Stimulated activated naive B cell treated with anti-CD40 and anti-IgM and Interleukin-4, amounts not matched to agents 10 μg/mL and 1 μg/mL and 100 μg/mL, for 72 hours (primary cell): ENCODE measurements at regions not wholly inside any gene's neighbourhood (a gene's known extent, or its start where the extent isn't known, plus 50 kb on each side); places are given as distances from the start of the nearest gene placed in this dataset.

Experiments used
- ATAC-seq, 2 donors: fragments of 150-1000 bp; cut with Tn5 transposase; replicated peaks; 2 replicates each; pipeline ENCODE4 v1.10.0; 2021; ENCODE audit warnings: moderate library complexity in 1 of 2
- DNase-seq: peaks from one replicate; pipeline ENCODE4 v3.0.0; 2021
- H3K27ac Mint-ChIP-seq: one replicate; pipeline ENCODE4 v1.8.0; 2022; ENCODE audit warnings: mild to moderate bottlenecking, mixed read lengths
- H3K27me3 Mint-ChIP-seq, 2 donors: one replicate each; pipeline ENCODE4 v1.8.0; 2022; ENCODE audit warnings: mixed read lengths in 2 of 2
- H3K36me3 Mint-ChIP-seq, 2 donors: one replicate each; pipeline ENCODE4 v1.8.0; 2022; ENCODE audit warnings: mixed read lengths in 2 of 2, mild to moderate bottlenecking in 1 of 2
- H3K4me1 Mint-ChIP-seq, 2 donors: one replicate each; pipeline ENCODE4 v1.8.0; 2022; ENCODE audit warnings: mixed read lengths in 2 of 2, mild to moderate bottlenecking in 1 of 2
- H3K4me3 Mint-ChIP-seq, 2 donors: one replicate each; pipeline ENCODE4 v1.8.0; 2022; ENCODE audit warnings: mild to moderate bottlenecking in 2 of 2, mixed read lengths in 2 of 2, moderate library complexity in 1 of 2
- H3K9me3 Mint-ChIP-seq, 2 donors: one replicate each; pipeline ENCODE4 v1.8.0; 2022; ENCODE audit warnings: mixed read lengths in 2 of 2, mild to moderate bottlenecking in 1 of 2

DNA sequence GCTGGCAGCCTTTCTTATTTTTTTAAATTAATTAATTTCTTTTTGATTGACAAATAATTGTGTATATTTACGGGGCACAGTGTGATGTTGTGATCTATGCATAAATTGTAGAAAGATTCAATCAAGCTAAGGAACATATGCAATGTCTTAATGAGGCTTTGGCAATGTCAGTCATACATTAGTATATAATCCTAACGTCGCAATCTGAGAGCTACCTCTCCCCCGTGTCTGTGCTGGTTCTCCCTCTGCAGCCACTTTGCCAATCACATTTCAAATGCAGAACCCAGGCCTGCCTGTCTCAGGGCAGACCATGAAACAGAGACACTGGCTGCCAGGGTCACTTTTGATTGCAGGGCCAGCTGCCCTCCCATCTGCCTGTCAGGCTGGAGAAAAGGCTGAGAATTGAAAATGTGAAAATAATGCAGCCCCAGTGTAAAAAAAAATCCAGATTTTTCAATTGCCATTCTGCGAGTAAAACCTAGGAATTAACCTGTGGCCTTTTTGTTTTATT is 56.3 kb downstream of the SLC24A2 start:
- Mint-ChIP-seq H3K4me1 (no peaks in the 10 kb centered on the region), H3K9me3 (peaks cover 2 to 4% of the 10 kb centered on the region in 2 donors), H3K36me3 (peaks cover 0 to 2% of the 10 kb centered on the region in 2 donors), H3K27ac (no peak overlapping the region), H3K4me3 (no peak overlapping the region), H3K27me3 (no peaks in the 10 kb centered on the region)
- DNase-seq: no peak
- ATAC-seq: no peak

DNA sequence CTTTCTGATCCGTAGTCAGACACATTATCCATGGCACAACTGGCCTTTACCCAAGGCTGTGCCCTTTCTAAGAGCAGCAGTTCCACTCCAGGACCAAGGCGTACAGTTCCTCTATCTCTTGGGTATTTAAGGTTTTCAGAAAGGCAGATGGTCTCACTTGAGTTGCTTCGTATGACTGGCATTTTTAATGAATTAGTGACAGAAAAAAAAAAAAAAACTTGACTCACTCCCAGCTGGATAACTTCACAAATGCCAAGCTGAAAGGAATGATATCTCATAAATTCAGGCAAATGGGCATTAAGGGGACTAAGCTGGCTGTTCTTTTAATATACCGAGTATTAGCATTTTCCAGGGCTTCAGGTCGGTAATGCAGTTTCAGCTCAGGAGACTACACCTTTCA is 60.7 kb downstream of the SLC24A2 start:
- ATAC-seq: no peak
- H3K9me3 Mint-ChIP-seq: no peaks in the 10 kb centered on the region
- DNase-seq: no peak
- H3K36me3 Mint-ChIP-seq: no peaks in the 10 kb centered on the region
- no peak overlapping the region for H3K4me3 Mint-ChIP-seq
- no peak overlapping the region for H3K27ac Mint-ChIP-seq
- no peaks in the 10 kb centered on the region for H3K4me1 Mint-ChIP-seq
- H3K27me3 Mint-ChIP-seq: no peaks in the 10 kb centered on the region

DNA sequence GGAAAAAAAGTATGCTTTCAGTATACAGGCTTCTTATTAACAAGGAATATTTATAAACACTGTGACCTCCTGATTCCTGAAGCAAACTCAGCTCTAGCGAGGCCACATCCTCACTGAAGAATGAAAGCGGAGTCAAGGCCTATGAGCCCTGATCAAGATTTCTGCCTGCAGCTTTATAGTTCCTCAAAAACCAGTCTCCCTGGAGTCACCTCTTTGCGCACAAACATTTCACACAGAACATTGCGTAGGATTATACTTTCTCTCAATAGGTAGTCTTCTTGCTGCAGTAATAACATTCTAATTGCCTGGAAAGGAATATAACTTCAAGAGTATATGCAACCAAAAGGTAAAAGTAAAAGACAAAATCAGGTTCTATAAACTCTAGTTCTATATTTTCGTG is 62.9 kb downstream of the SLC24A2 start:
- DNase-seq: no peak
- H3K27ac Mint-ChIP-seq: no peak overlapping the region
- no peaks in the 10 kb centered on the region for H3K36me3 Mint-ChIP-seq
- no peaks in the 10 kb centered on the region for H3K27me3 Mint-ChIP-seq
- no peak for ATAC-seq
- no peaks in the 10 kb centered on the region for H3K4me1 Mint-ChIP-seq
- H3K9me3 Mint-ChIP-seq: no peaks in the 10 kb centered on the region
- no peak overlapping the region for H3K4me3 Mint-ChIP-seq

DNA sequence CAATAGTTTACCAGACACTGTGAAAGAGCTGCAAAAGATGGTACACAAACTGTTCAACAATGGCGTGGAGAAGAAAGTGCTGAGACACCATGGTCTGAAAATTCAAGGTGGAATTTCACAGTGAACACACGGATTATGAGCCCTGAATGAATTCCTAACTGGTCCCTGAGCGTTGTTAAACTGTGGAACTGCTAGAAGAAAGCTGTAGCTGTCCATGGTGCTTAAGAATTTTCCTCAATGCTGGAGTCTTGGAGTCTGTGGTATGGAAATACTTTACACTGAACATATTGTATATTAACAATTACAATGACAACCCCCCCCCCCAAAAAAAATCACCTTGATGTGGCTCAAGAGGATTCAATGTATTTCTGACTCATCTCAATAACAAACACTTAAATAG is 68.5 kb downstream of the SLC24A2 start:
- no peak overlapping the region for H3K27ac Mint-ChIP-seq
- DNase-seq (no peak), ATAC-seq (no peak)
- no peaks in the 10 kb centered on the region for H3K27me3 Mint-ChIP-seq
- H3K9me3 Mint-ChIP-seq: peaks cover 0 to 1% of the 10 kb centered on the region in 2 donors
- no peak overlapping the region for H3K4me3 Mint-ChIP-seq
- no peaks in the 10 kb centered on the region for H3K36me3 Mint-ChIP-seq
- no peaks in the 10 kb centered on the region for H3K4me1 Mint-ChIP-seq

DNA sequence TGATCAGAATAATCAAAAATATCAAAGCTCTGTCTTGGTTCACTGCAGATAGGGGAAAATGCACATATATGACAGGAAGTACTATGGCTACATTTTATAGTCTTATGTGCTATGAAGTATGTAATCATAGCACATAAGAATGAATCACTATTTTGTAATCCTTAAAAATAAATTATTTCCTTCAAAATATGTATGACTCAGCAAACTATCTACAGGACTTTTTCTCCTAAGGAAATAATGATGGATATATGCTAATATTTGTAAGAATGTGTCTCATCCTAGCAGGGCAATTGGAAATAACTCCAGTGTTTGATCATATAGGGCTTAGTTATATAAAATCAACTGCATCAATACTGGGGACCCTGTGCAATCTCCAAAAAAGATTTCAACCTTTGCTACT is 85.1 kb downstream of the SLC24A2 start:
- no peak overlapping the region for H3K27ac Mint-ChIP-seq
- ATAC-seq: no peak
- DNase-seq: no peak
- no peak overlapping the region for H3K4me3 Mint-ChIP-seq
- H3K27me3 Mint-ChIP-seq: no peaks in the 10 kb centered on the region
- H3K4me1 Mint-ChIP-seq: no peaks in the 10 kb centered on the region
- H3K9me3 Mint-ChIP-seq: peaks cover 0 to 3% of the 10 kb centered on the region in 2 donors
- H3K36me3 Mint-ChIP-seq: no peaks in the 10 kb centered on the region

DNA sequence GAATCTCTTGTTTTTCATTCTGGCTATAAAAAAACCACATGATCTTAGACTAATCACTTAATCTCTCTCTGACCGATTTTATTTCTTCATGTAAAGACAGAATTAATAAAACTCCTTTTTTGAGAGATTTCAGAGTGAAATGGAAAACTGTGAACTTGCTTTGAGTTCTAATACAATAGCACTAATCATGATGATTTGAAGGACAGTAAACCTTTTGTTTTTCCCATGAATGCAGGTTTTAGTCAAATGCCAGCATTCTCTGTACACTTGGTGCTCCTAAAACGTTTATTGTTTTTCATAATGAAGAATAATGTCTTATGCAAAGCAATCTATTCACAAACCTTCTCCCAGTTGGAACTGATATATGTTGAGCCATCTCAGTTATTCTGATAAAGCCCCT is 86.8 kb downstream of the SLC24A2 start:
- no peak for DNase-seq
- H3K4me1 Mint-ChIP-seq: no peaks in the 10 kb centered on the region
- ATAC-seq: no peak
- H3K4me3 Mint-ChIP-seq: no peak overlapping the region
- no peaks in the 10 kb centered on the region for H3K27me3 Mint-ChIP-seq
- H3K9me3 Mint-ChIP-seq: peaks cover 0 to 2% of the 10 kb centered on the region in 2 donors
- H3K27ac Mint-ChIP-seq: no peak overlapping the region
- no peaks in the 10 kb centered on the region for H3K36me3 Mint-ChIP-seq

DNA sequence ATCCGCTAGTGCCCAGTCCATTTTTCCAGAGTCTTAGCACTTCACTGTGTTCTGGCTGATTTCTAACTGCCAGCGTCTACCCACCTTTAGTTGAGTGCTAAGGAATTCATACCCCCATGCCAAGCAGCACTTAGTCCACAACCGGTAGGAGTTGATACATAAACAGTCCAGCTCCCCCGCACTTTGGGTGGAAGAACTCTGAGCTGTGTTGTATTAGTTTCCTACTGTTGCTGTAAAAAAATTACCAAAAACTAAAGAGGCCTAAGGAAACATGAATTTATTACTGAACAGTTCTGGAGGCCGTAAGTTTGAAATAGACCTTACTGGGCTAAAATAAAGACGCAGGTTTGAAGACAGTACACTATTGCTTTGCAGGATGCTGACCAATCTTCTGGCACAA is 87.6 kb downstream of the SLC24A2 start:
- Mint-ChIP-seq H3K27ac (no peak overlapping the region), H3K4me3 (no peak overlapping the region), H3K9me3 (no peaks in the 10 kb centered on the region), H3K36me3 (no peaks in the 10 kb centered on the region), H3K4me1 (no peaks in the 10 kb centered on the region), H3K27me3 (no peaks in the 10 kb centered on the region)
- DNase-seq: no peak
- no peak for ATAC-seq

DNA sequence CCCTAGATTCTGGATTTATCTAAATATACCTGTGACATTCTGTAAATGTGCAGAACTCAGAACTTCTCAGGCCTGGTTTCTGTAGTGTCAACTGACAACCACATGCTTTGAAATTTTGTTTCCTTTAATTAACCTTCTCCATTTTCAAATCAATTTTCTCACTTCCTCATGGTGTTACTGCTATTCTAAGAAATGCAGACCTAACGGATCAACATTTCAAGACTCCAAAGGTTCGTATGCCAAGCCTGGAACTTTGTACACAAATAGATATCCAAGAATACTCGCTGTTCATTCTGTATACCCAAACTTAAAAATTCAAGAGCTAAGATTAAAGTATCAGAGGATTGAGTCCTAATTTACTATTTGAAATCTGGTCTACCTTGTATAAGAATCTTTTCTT is 88.1 kb downstream of the SLC24A2 start:
- ATAC-seq: no peak
- Mint-ChIP-seq H3K36me3 (no peaks in the 10 kb centered on the region), H3K27me3 (no peaks in the 10 kb centered on the region), H3K4me1 (no peaks in the 10 kb centered on the region), H3K9me3 (no peaks in the 10 kb centered on the region), H3K27ac (no peak overlapping the region), H3K4me3 (no peak overlapping the region)
- DNase-seq: no peak

DNA sequence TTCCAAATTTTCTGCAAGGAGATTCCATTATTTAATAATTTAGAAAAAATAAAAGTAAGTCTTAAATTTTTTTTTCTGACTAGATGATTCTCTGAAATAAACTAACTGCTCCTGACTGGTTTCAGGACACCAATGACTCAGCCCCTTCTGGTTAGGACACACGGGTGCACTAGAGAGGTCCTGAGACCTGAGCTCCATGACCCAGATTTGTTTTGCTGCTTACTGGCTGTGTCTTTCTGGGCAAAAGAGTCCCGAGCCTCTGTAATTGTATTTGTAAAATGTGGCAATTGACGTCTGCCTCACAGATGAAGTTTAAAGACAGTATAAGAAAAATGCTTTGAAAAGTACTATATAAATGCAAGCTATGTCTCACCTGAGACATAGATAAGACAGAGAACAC is 89.1 kb downstream of the SLC24A2 start:
- H3K4me1 Mint-ChIP-seq: no peaks in the 10 kb centered on the region
- H3K27ac Mint-ChIP-seq: no peak overlapping the region
- H3K9me3 Mint-ChIP-seq: no peaks in the 10 kb centered on the region
- H3K27me3 Mint-ChIP-seq: no peaks in the 10 kb centered on the region
- no peak overlapping the region for H3K4me3 Mint-ChIP-seq
- H3K36me3 Mint-ChIP-seq: no peaks in the 10 kb centered on the region
- ATAC-seq (no peak), DNase-seq (no peak)

DNA sequence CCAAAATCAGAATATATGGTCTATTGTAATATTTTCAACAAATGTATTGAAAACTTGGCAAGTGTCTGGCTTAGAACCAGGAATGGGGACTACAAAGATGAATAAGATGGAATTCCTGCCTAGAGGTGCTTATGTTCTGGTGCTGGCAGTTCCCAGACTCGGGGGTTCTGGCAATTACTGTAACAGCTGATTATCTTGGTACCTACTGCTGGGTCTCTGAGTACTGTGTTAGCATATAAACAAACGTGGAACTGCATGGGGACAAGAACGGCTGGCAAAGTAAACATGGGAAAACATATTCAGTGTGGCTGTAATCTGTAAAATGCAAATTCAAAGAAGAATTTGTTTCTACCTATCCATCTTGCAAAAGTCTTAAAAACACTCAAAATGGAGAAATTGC is 89.9 kb downstream of the SLC24A2 start:
- ATAC-seq (no peak), DNase-seq (no peak)
- Mint-ChIP-seq H3K4me3 (no peak overlapping the region), H3K9me3 (no peaks in the 10 kb centered on the region), H3K4me1 (no peaks in the 10 kb centered on the region), H3K36me3 (no peaks in the 10 kb centered on the region), H3K27me3 (no peaks in the 10 kb centered on the region), H3K27ac (no peak overlapping the region)

DNA sequence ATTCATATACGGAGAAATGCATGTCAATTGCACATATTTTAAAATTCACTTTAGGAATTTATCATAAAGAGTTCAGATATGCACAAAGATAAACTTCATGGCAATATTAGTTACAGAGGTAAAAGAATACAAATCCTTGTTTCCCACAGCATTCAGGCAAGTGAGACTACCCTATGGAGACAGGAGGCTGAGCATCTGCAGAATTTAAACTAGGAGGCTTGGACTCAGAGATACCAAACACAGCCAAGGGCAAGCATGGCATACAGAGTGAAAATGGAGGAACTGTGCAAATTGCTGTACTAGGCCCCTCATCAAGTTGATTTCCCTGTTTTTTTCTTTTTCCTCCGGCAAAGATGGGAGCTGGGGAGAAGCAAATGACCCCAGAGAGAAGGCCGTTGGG is 94.2 kb downstream of the SLC24A2 start:
- Mint-ChIP-seq H3K27me3 (no peaks in the 10 kb centered on the region), H3K4me3 (no peak overlapping the region), H3K4me1 (no peaks in the 10 kb centered on the region), H3K9me3 (peaks cover 0 to 1% of the 10 kb centered on the region in 2 donors), H3K27ac (no peak overlapping the region), H3K36me3 (no peaks in the 10 kb centered on the region)
- no peak for ATAC-seq
- DNase-seq: no peak

DNA sequence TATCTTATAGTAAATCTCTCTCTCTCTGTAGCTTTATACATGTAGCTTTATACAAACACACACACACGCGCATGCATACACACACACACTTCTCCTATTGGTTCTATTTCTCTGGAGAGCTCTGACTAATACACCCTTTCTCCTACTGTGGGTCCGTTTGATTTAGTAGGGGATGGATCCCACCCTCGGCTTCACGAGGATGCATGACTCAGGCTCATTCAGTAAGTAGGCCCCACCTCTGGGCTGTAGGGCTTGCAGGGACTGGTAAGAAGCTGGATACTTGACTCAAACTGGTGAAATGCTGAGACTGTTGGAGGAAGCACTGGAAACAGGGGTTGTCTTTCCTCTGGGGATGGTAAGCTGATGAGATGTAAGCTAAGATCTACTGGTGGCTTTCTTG is 98.7 kb downstream of the SLC24A2 start:
- no peak overlapping the region for H3K4me3 Mint-ChIP-seq
- H3K27me3 Mint-ChIP-seq: no peaks in the 10 kb centered on the region
- no peaks in the 10 kb centered on the region for H3K36me3 Mint-ChIP-seq
- ATAC-seq (no peak), DNase-seq (no peak)
- H3K4me1 Mint-ChIP-seq: no peaks in the 10 kb centered on the region
- H3K9me3 Mint-ChIP-seq: peaks cover 13 to 19% of the 10 kb centered on the region in 2 donors
- no peak overlapping the region for H3K27ac Mint-ChIP-seq

DNA sequence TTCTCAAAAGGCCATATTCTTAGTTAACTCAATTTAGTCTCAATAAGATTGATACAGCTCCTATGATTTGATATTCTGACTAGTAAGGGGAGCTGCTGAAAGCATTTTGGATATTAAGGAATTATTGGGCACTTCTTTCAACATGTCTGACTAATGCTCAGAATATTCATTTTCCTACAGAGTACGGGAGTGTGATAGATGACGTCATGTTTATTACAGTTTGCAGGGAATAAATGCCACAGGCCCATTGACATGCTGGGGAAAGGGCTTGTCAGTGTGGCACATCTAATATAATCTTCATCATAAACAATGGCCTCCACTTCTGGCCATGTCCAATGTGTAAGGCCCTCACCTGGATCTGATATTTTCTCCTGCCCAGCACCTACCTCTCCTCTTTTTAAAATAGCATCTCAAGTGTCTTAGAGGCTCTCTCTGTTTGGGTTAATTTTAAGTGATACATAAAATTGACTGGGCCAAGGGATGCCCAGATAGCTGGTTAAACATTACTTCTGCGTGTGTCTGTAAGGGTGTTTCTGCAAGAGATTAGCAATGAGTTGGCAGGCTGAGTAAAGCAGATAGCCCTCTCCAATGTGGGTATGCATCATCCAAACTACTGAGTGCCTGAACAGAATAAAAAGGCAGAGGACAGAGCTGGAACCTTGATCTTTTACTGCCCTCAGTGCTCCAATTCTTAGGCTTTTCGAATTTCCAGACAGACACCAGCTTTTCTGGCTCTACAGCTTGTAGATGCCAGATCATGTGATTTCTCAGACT is 99.3 kb downstream of the SLC24A2 start:
- H3K27ac Mint-ChIP-seq: no peak overlapping the region
- ATAC-seq: no peak
- no peaks in the 10 kb centered on the region for H3K27me3 Mint-ChIP-seq
- H3K4me1 Mint-ChIP-seq: no peaks in the 10 kb centered on the region
- no peak overlapping the region for H3K4me3 Mint-ChIP-seq
- no peaks in the 10 kb centered on the region for H3K36me3 Mint-ChIP-seq
- H3K9me3 Mint-ChIP-seq: peaks cover 16 to 23% of the 10 kb centered on the region in 2 donors
- no peak for DNase-seq

DNA sequence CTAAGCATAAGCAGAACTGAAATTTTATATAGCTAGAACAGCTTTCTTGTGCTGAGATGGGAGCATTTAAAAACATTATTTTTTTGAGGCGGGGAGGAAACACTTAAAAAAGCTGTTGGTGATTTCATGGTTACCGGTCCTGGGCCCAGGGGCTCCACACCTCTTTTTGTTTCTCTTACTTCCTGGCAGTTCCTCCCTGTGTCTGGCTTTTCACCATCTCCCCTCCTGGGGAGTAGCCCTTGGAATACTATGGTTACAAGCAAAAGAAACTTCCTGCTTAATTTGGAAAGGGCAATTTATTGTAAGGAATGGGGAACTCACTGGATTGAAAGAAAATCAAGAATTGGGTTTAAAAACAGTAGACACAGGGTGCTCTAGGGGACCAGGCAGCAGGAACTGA is 105.1 kb downstream of the SLC24A2 start:
- Mint-ChIP-seq H3K36me3 (no peaks in the 10 kb centered on the region), H3K27me3 (no peaks in the 10 kb centered on the region), H3K4me3 (no peak overlapping the region), H3K27ac (no peak overlapping the region), H3K4me1 (no peaks in the 10 kb centered on the region), H3K9me3 (peaks cover 18 to 23% of the 10 kb centered on the region in 2 donors)
- ATAC-seq: no peak
- DNase-seq: no peak

DNA sequence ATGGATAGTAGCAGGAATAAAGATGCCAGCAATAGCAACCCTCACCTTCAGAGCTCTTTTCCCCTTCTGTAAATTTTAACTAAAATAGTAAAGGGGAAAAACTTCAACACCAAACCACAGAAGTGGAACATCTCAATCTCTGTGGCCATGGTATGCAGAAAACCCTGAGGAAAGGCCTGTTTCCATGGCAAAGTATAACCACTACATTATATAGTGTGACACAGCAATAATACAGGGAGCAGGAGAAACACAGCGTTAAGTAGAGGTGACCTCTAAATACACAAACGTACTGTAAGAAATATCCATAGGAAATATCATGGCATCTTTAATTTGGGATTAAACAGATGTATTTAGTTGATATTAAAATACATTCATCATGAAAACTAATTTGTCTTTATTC is 106.4 kb downstream of the SLC24A2 start:
- no peak overlapping the region for H3K27ac Mint-ChIP-seq
- no peaks in the 10 kb centered on the region for H3K4me1 Mint-ChIP-seq

More for the DNA sequence above, 106.4 kb downstream of the SLC24A2 start:
- no peaks in the 10 kb centered on the region for H3K36me3 Mint-ChIP-seq
- H3K27me3 Mint-ChIP-seq: no peaks in the 10 kb centered on the region
- no peak overlapping the region for H3K4me3 Mint-ChIP-seq
- no peak for DNase-seq
- no peak for ATAC-seq
- H3K9me3 Mint-ChIP-seq: peaks cover 18 to 19% of the 10 kb centered on the region in 2 donors
